ENCODE measurements at regions not wholly inside any gene's neighbourhood (a gene's known extent, or its start where the extent isn't known, plus 50 kb on each side); places are given as distances from the start of the nearest gene placed in this dataset.

DNA sequence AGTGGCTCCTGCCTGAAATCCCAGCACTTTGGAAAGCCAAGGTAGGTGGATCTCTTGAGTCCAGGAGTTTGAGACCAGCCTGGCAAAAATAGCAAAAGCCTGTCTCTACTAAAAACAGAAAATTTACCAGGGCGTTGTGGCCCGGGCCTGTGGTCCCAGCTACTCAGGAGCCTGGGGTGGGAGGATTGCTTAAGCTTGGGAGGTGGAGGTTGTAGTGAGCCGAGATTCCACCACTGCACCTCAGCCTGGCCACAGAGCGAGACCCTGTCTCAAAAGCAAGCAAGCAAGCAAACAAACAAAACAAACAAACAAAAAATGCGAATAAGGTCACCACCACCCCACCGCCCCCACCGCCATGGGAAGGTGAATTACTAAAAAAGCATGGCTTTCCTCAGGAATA lies 238.7 kb downstream of the ATXN7L3B start:
- TF ChIP-seq, protein P1, sequence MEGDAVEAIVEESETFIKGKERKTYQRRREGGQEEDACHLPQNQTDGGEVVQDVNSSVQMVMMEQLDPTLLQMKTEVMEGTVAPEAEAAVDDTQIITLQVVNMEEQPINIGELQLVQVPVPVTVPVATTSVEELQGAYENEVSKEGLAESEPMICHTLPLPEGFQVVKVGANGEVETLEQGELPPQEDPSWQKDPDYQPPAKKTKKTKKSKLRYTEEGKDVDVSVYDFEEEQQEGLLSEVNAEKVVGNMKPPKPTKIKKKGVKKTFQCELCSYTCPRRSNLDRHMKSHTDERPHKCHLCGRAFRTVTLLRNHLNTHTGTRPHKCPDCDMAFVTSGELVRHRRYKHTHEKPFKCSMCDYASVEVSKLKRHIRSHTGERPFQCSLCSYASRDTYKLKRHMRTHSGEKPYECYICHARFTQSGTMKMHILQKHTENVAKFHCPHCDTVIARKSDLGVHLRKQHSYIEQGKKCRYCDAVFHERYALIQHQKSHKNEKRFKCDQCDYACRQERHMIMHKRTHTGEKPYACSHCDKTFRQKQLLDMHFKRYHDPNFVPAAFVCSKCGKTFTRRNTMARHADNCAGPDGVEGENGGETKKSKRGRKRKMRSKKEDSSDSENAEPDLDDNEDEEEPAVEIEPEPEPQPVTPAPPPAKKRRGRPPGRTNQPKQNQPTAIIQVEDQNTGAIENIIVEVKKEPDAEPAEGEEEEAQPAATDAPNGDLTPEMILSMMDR (conservative IDR thresholded peaks at IDR 0.05; ENCODE audit: low read depth, low read length) = no peak
- no peak for TF ChIP-seq EZH2phosphoT487 (IDR thresholded peaks at IDR 0.05; ENCODE audit: borderline replicate concordance, low read length)

Data from PC-3 (cell line).